ENCODE measurements at regions not wholly inside any gene's neighbourhood (a gene's known extent, or its start where the extent isn't known, plus 50 kb on each side); places are given as distances from the start of the nearest gene placed in this dataset.

DNA sequence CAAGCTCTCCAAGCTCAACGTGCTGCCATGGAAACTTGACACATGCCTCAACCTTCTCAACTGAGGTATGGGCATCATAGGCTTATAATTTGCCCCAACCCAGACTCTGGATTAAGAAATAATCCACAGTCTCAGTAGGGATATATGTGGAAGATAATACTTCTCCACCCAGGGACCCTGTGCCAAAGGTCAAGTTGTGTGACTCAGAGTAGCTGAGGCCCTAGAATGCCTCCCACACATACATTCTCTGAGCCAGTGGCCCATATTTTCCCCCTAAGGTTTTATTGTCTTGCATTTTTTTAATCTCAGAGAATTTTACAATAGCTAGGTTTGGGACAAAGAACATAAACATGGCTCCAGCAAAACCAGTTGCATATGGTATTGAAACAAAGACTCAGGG, 283.1 kb downstream of the IDS start:
- TF ChIP-seq, protein P1, sequence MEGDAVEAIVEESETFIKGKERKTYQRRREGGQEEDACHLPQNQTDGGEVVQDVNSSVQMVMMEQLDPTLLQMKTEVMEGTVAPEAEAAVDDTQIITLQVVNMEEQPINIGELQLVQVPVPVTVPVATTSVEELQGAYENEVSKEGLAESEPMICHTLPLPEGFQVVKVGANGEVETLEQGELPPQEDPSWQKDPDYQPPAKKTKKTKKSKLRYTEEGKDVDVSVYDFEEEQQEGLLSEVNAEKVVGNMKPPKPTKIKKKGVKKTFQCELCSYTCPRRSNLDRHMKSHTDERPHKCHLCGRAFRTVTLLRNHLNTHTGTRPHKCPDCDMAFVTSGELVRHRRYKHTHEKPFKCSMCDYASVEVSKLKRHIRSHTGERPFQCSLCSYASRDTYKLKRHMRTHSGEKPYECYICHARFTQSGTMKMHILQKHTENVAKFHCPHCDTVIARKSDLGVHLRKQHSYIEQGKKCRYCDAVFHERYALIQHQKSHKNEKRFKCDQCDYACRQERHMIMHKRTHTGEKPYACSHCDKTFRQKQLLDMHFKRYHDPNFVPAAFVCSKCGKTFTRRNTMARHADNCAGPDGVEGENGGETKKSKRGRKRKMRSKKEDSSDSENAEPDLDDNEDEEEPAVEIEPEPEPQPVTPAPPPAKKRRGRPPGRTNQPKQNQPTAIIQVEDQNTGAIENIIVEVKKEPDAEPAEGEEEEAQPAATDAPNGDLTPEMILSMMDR (conservative IDR thresholded peaks at IDR 0.05; ENCODE audit: low read depth, low read length), result no peak
- TF ChIP-seq EZH2 (IDR thresholded peaks at IDR 0.05; ENCODE audit: low read length, unreplicated experiment) (no peak), EZH2phosphoT487 (IDR thresholded peaks at IDR 0.05; ENCODE audit: borderline replicate concordance, low read length) (no peak)
